Medulla oblongata (tissue), 1 donor: ENCODE measurements at regions not wholly inside any gene's neighbourhood (a gene's known extent, or its start where the extent isn't known, plus 50 kb on each side); places are given as distances from the start of the nearest gene placed in this dataset.
A peak's percentile ranks its signal among the peaks of the same experiment; 100 is the strongest.

ENCODE experiments used
- DNase-seq: peaks from one replicate; pipeline ENCODE4 v3.0.0-alpha.2; 2015; ENCODE audit errors: extremely low spot score

GRCh38 chr12:89185181-89185580 lies 167.1 kb downstream of the DUSP6 start:
- DNase-seq, result no peak

- no peak for DNase-seq
These were observed 168.3 kb downstream of the DUSP6 start for GRCh38 chr12:89183985-89184435.

- no peak for DNase-seq
These were observed 170.9 kb downstream of the DUSP6 start for GRCh38 chr12:89181271-89181920.

- no peak for DNase-seq
These were observed 171.8 kb downstream of the DUSP6 start for GRCh38 chr12:89180496-89180895.

- DNase-seq, result peak; percentile 72
These were observed 172.3 kb downstream of the DUSP6 start for GRCh38 chr12:89179983-89180382.

- no peak for DNase-seq
These were observed 173.1 kb downstream of the DUSP6 start for GRCh38 chr12:89179245-89179644.

GRCh38 chr12:89177802-89178395 lies 174.4 kb downstream of the DUSP6 start:
- DNase-seq, result no peak

- DNase-seq, result no peak
These were observed 175.6 kb downstream of the DUSP6 start for GRCh38 chr12:89176676-89177075.

- DNase-seq, result no peak
These were observed 178.6 kb downstream of the DUSP6 start for GRCh38 chr12:89173678-89174077.

GRCh38 chr12:89173096-89173495 lies 179.2 kb downstream of the DUSP6 start:
- no peak for DNase-seq

- no peak for DNase-seq
These were observed 180.1 kb downstream of the DUSP6 start for GRCh38 chr12:89172224-89172623.

- DNase-seq, result no peak
These were observed 183.0 kb downstream of the DUSP6 start for GRCh38 chr12:89169321-89169720.

- DNase-seq, result no peak
These were observed 184.3 kb downstream of the DUSP6 start for GRCh38 chr12:89167986-89168385.

- DNase-seq, result no peak
These were observed 185.8 kb downstream of the DUSP6 start for GRCh38 chr12:89166525-89166934.

- DNase-seq, result no peak
These were observed 186.2 kb downstream of the DUSP6 start for GRCh38 chr12:89166121-89166520.

- DNase-seq, result no peak
These were observed 186.6 kb downstream of the DUSP6 start for GRCh38 chr12:89165703-89166102.

GRCh38 chr12:89163918-89164317 lies 188.4 kb downstream of the DUSP6 start:
- no peak for DNase-seq

GRCh38 chr12:89162589-89163261 lies 189.6 kb downstream of the DUSP6 start:
- peak; percentile 86 for DNase-seq

GRCh38 chr12:89161557-89161956 lies 190.7 kb downstream of the DUSP6 start:
- no peak for DNase-seq

- DNase-seq, result peak; percentile 70
These were observed 191.6 kb downstream of the DUSP6 start for GRCh38 chr12:89160716-89161123.

- no peak for DNase-seq
These were observed 194.9 kb downstream of the DUSP6 start for GRCh38 chr12:89157413-89157812.

- DNase-seq, result no peak
These were observed 195.4 kb downstream of the DUSP6 start for GRCh38 chr12:89156862-89157262.

- DNase-seq, result peak; percentile 37
These were observed 196.0 kb downstream of the DUSP6 start for GRCh38 chr12:89156340-89156739.
